Skeletal muscle satellite cell (primary cell): ENCODE measurements at regions not wholly inside any gene's neighbourhood (a gene's known extent, or its start where the extent isn't known, plus 50 kb on each side); places are given as distances from the start of the nearest gene placed in this dataset.
"Not testable (repeated sequence)": the region's sequence is repeated elsewhere in the genome, so short reads cannot be mapped to it uniquely, and the experiment has no call there.

Experiments used
- H3K27me3 ChIP-seq: 2 replicates; pipeline ENCODE4 v1.7.0; 2013; ENCODE audit warnings: low read length; ENCODE audit not compliant: control insufficient read depth, insufficient read depth
- H3K36me3 ChIP-seq: 2 replicates; pipeline ENCODE4 v1.7.0; 2013; ENCODE audit warnings: mild to moderate bottlenecking, control low read depth, low read length; ENCODE audit not compliant: insufficient read depth
- H3K4me1 ChIP-seq: 2 replicates; pipeline ENCODE4 v1.7.0; 2013; ENCODE audit warnings: low read length; ENCODE audit not compliant: control insufficient read depth, insufficient read depth
- H3K4me2 ChIP-seq: 2 replicates; pipeline ENCODE4 v1.7.0; 2013; ENCODE audit warnings: mild to moderate bottlenecking, low read length
- H3K4me3 ChIP-seq: 2 replicates; pipeline ENCODE4 v1.7.0; 2013; ENCODE audit warnings: low read length
- H3K9ac ChIP-seq: 2 replicates; pipeline ENCODE4 v1.7.0; 2013; ENCODE audit warnings: mild to moderate bottlenecking, low read depth, low read length, moderate library complexity
- H3K9me3 ChIP-seq: replicated peaks from 2 replicates; pipeline ENCODE4 v1.7.0; 2013; ENCODE audit warnings: mild to moderate bottlenecking, control low read depth, low read length

DNA sequence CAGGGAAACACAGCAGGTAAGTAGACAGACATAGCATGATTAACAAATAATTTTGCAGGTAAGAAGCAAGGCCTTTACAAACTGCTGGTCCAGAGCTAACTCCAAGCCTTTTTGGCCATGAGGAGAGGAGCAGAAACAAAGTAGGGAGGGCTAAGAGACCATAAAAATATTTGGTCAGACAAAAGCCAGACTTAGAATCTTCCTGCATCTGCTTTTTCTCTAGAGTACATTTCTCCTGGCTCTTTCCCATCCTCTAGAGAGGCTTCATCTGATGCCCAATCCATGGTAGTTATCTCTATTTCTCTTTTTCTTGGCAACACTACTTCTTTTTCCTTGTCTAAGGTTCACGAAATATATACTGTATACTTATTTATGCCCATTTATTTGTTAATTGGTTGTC, 577.1 kb downstream of the PIK3C3 start:
- Histone ChIP-seq H3K4me3 (no peak overlapping the region), H3K9ac (no peak overlapping the region), H3K36me3 (no peaks in the 10 kb centered on the region), H3K27me3 (no peaks in the 10 kb centered on the region), H3K9me3 (no peaks in the 10 kb centered on the region), H3K4me2 (no peak overlapping the region), H3K4me1 (no peaks in the 10 kb centered on the region)

DNA sequence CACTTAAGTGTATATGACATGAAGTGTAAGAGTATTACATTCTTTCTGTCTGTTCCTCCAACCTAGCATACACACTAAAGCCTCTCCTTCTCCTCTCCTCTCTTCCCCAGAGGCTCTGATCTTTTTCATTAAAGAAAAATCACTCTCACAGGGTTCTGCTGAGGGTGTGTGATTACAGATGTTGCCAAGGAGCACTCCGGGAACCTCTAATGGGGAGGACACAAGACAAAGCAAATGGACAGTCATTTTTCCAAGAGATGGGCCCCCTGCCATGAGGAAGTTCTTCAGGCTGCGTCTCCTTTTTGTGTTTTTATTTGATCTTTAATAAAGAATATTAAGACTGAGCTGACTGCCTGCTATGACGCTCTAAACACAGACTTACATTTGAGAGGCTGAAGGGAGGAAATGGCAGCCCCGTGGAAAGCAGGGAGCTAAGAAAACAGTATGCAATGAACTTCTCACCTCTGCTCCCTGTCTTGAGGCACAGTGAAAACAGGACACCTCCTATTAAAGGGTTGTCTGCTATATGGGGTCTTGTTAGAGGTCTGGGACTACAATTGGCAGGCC, 578.1 kb downstream of the PIK3C3 start:
- Histone ChIP-seq H3K27me3 (no peaks in the 10 kb centered on the region), H3K4me3 (no peak overlapping the region), H3K9me3 (no peaks in the 10 kb centered on the region), H3K4me2 (no peak overlapping the region), H3K4me1 (no peaks in the 10 kb centered on the region), H3K36me3 (no peaks in the 10 kb centered on the region), H3K9ac (no peak overlapping the region)

DNA sequence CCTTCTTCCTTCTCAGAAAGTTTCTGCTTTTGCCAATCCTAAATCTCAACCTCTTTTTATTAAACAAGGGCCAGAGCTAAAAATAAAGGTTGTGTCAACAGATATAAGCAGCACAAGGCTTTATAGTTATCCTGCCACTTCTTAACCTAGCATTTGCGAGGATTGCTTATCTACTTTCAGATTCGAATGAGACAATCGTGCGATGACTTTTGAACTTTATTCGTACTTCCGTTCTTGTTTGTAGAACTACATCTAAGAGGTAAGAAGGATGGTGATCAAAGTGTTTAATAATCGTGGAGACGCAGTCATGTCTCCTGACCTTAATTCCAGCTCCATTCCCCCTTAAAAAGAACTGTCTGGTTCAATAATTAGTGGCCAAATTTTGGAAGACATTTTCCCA, 578.6 kb downstream of the PIK3C3 start:
- Histone ChIP-seq H3K27me3 (no peaks in the 10 kb centered on the region), H3K4me2 (no peak overlapping the region), H3K36me3 (no peaks in the 10 kb centered on the region), H3K4me3 (no peak overlapping the region), H3K9me3 (no peaks in the 10 kb centered on the region), H3K9ac (no peak overlapping the region), H3K4me1 (no peaks in the 10 kb centered on the region)

DNA sequence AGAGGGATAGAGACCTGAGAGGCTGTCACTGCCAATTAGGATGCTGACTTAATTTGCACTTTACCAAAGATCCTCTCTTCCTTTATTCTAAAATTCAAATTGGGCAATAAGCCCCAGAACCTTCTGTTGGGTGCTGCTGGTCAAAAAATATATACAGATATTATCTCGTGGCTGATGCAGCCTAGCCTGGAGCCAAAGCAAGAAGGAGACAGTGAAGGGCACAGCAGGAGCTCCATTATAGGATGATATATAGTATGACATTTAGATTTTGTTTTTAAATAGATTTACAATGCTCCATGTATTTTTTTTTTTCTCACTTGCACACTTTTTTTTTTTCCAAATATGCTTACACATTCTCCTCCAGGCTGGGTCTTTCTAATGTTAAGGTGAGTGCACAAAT, 579.3 kb downstream of the PIK3C3 start:
- H3K4me3 ChIP-seq: no peak overlapping the region
- no peaks in the 10 kb centered on the region for H3K9me3 ChIP-seq
- no peaks in the 10 kb centered on the region for H3K27me3 ChIP-seq
- no peaks in the 10 kb centered on the region for H3K4me1 ChIP-seq
- no peak overlapping the region for H3K9ac ChIP-seq
- no peaks in the 10 kb centered on the region for H3K36me3 ChIP-seq
- no peak overlapping the region for H3K4me2 ChIP-seq

DNA sequence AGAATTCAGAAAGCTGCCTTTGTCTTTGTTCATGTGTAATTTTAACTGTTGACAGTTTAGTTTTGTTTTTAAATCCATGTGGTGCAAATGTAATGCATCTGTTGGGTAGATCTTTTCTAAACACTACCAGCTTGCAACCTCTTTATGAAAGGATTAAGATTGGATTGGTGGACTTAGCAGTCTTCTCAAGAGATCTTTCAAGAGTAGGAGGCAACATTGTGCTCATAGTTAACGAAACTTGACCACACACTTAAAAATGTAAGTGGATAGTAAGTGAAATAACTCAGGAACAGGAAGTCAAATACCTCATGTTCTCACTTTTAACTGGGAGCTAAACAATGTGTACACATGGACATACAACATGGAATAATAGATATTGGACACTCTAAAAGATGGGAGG, 579.0 kb downstream of the RIT2 start:
- H3K9ac ChIP-seq: no peak overlapping the region
- no peaks in the 10 kb centered on the region for H3K4me1 ChIP-seq
- H3K4me3 ChIP-seq: no peak overlapping the region
- no peaks in the 10 kb centered on the region for H3K36me3 ChIP-seq
- H3K4me2 ChIP-seq: no peak overlapping the region
- no peaks in the 10 kb centered on the region for H3K9me3 ChIP-seq
- H3K27me3 ChIP-seq: no peaks in the 10 kb centered on the region

DNA sequence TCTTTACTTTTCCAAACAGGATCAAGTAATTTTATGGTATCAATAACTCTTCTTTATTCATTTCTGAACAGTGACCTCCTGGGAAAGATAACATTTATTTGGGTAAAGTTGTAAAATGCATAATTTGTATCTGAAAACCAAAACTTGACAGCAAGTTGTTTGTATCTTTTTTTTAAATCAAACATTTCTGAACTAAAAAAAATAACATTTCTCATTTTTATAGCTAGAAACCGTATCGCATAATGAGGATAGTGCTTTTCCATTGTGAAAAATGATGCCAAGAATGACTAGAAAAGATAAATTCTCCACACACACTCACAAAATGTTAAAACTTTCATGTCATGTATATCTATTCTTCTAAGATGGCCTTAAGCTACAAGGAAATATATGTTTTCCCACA, 578.2 kb downstream of the RIT2 start:
- no peak overlapping the region for H3K4me3 ChIP-seq
- no peaks in the 10 kb centered on the region for H3K9me3 ChIP-seq
- no peak overlapping the region for H3K4me2 ChIP-seq
- H3K27me3 ChIP-seq: no peaks in the 10 kb centered on the region
- no peak overlapping the region for H3K9ac ChIP-seq
- H3K4me1 ChIP-seq: no peaks in the 10 kb centered on the region
- H3K36me3 ChIP-seq: no peaks in the 10 kb centered on the region

DNA sequence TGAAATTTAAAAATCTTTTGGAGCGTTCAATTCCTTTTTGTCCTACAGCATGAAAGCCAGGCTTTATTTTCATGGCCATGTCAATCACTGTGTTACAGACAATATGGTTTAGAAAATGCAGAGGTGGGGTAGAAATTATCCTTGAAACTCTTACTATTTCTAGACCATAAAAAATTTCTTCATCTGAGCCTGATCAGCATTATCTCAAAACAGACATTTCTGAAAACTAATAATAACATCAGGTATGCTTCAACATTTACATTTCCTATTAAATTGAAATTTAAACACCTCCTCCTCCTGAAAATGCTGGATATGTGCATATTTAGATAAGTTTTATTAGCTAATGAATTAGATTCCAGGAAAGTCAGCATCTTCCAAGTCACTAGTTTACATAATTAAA, 570.6 kb downstream of the RIT2 start:
- Histone ChIP-seq H3K9me3 (no peaks in the 10 kb centered on the region), H3K4me1 (peaks cover 13% of the 10 kb centered on the region), H3K9ac (no peak overlapping the region), H3K4me3 (no peak overlapping the region), H3K36me3 (no peaks in the 10 kb centered on the region), H3K4me2 (no peak overlapping the region), H3K27me3 (no peaks in the 10 kb centered on the region)

GRCh38 chr18:42545825-42546224, 569.7 kb downstream of the RIT2 start:
- no peaks in the 10 kb centered on the region for H3K27me3 ChIP-seq
- no peaks in the 10 kb centered on the region for H3K36me3 ChIP-seq
- H3K4me3 ChIP-seq: no peak overlapping the region
- H3K4me1 ChIP-seq: peaks cover 13% of the 10 kb centered on the region
- H3K9ac ChIP-seq: no peak overlapping the region
- H3K9me3 ChIP-seq: no peaks in the 10 kb centered on the region
- no peak overlapping the region for H3K4me2 ChIP-seq

GRCh38 chr18:42548493-42548892, 567.0 kb downstream of the RIT2 start:
- Histone ChIP-seq H3K4me2 (no peak overlapping the region), H3K9me3 (no peaks in the 10 kb centered on the region), H3K9ac (no peak overlapping the region), H3K4me1 (peaks cover 13% of the 10 kb centered on the region), H3K27me3 (no peaks in the 10 kb centered on the region), H3K4me3 (no peak overlapping the region), H3K36me3 (no peaks in the 10 kb centered on the region)

- Histone ChIP-seq H3K27me3 (no peaks in the 10 kb centered on the region), H3K9ac (no peak overlapping the region), H3K4me3 (no peak overlapping the region), H3K4me1 (peaks cover 13% of the 10 kb centered on the region), H3K9me3 (no peaks in the 10 kb centered on the region), H3K36me3 (no peaks in the 10 kb centered on the region), H3K4me2 (no peak overlapping the region)
Observed at GRCh38 chr18:42549596-42549995, 565.9 kb downstream of the RIT2 start.

DNA sequence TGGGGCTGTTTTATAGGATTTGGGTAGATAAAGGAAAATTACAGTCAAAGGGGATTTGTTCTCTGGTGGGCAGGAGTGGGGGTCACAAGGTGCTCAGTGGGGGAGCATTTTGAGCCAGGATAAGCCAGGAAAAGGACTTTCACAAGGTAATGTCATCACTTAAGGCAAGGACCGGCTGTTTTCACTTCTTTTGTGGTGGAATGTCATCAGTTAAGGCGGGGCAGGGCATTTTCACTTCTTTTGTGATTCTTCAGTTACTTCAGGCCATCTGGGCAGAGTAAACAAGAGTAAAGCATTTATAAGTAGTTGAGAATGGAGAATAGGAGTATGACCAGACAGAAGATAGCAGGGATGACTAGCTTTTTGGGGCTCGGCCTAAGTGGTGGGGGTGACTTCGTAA, 562.9 kb downstream of the RIT2 start:
- not testable (repeated sequence) for H3K4me3 ChIP-seq, H3K27me3 ChIP-seq, H3K9ac ChIP-seq, H3K4me2 ChIP-seq, H3K36me3 ChIP-seq, H3K9me3 ChIP-seq, H3K4me1 ChIP-seq

- Histone ChIP-seq H3K4me3 (no peak overlapping the region), H3K9me3 (no peaks in the 10 kb centered on the region), H3K36me3 (no peaks in the 10 kb centered on the region), H3K9ac (no peak overlapping the region), H3K27me3 (no peaks in the 10 kb centered on the region), H3K4me1 (peaks cover 5% of the 10 kb centered on the region), H3K4me2 (no peak overlapping the region)
Observed at GRCh38 chr18:42559069-42559690, 556.3 kb downstream of the RIT2 start.
